Effector memory CD8-positive, alpha-beta T cell (primary cell): ENCODE measurements at regions not wholly inside any gene's neighbourhood (a gene's known extent, or its start where the extent isn't known, plus 50 kb on each side); places are given as distances from the start of the nearest gene placed in this dataset.
"Not testable (repeated sequence)": the region's sequence is repeated elsewhere in the genome, so short reads cannot be mapped to it uniquely, and the experiment has no call there.

Source experiments
- ATAC-seq: fragments of 150-1000 bp; cut with Tn5 transposase; replicated peaks from 2 replicates; pipeline ENCODE4 v1.10.0; 2021; ENCODE audit warnings: mild to moderate bottlenecking, moderate library complexity
- DNase-seq, 3 experiments: peaks; one replicate each; pipeline ENCODE4 v3.0.0; 2021
- H3K27ac Mint-ChIP-seq, 2 donors: one replicate each; pipeline ENCODE4 v1.8.0; 2022; ENCODE audit warnings: mild to moderate bottlenecking in 2 of 2, mixed read lengths in 2 of 2, moderate library complexity in 2 of 2
- H3K27me3 Mint-ChIP-seq, 2 donors: one replicate each; pipeline ENCODE4 v1.8.0; 2022; ENCODE audit warnings: mixed read lengths in 2 of 2
- H3K36me3 Mint-ChIP-seq: one replicate; pipeline ENCODE4 v1.8.0; 2022; ENCODE audit warnings: mild to moderate bottlenecking, moderate library complexity, mixed read lengths; ENCODE audit not compliant: insufficient read depth
- H3K4me1 Mint-ChIP-seq, 2 donors: one replicate each; pipeline ENCODE4 v1.8.0; 2022; ENCODE audit warnings: low read depth in 2 of 2, mixed read lengths in 2 of 2
- H3K4me3 Mint-ChIP-seq, 2 donors: one replicate each; pipeline ENCODE4 v1.8.0; 2022; ENCODE audit warnings: mild to moderate bottlenecking in 2 of 2, mixed read lengths in 2 of 2, moderate library complexity in 2 of 2
- H3K9me3 Mint-ChIP-seq, 2 donors: one replicate each; pipeline ENCODE4 v1.8.0; 2022; ENCODE audit warnings: mixed read lengths in 2 of 2

- no peak for ATAC-seq
- H3K36me3 Mint-ChIP-seq, result no peaks in the 10 kb centered on the region
Measured at GRCh38 chrX:66988331-66988730, 349.5 kb upstream of the EDA2R start.

GRCh38 chrX:66961665-66962064, 322.8 kb upstream of the EDA2R start:
- Mint-ChIP-seq H3K4me3 (no peak overlapping the region), H3K4me1 (no peaks in the 10 kb centered on the region), H3K27ac (no peak overlapping the region), H3K36me3 (no peaks in the 10 kb centered on the region), H3K27me3 (no peaks in the 10 kb centered on the region), H3K9me3 (peaks cover 0 to 10% of the 10 kb centered on the region in 2 donors)
- ATAC-seq (no peak), DNase-seq (no peak)

More at GRCh38 chrX:66988331-66988730, 349.5 kb upstream of the EDA2R start:
- Mint-ChIP-seq H3K4me1 (no peaks in the 10 kb centered on the region), H3K27me3 (no peaks in the 10 kb centered on the region), H3K9me3 (peaks cover 0 to 2% of the 10 kb centered on the region in 2 donors), H3K27ac (no peak overlapping the region), H3K4me3 (no peak overlapping the region)
- DNase-seq, result no peak

GRCh38 chrX:66931713-66932112, 292.8 kb upstream of the EDA2R start:
- no peaks in the 10 kb centered on the region for H3K27me3 Mint-ChIP-seq
- H3K27ac Mint-ChIP-seq, result no peak overlapping the region
- H3K4me1 Mint-ChIP-seq, result no peaks in the 10 kb centered on the region
- H3K36me3 Mint-ChIP-seq, result no peaks in the 10 kb centered on the region
- ATAC-seq, result no peak
- no peak overlapping the region for H3K4me3 Mint-ChIP-seq
- DNase-seq, result no peak
- peaks cover 0 to 2% of the 10 kb centered on the region in 2 donors for H3K9me3 Mint-ChIP-seq

DNA sequence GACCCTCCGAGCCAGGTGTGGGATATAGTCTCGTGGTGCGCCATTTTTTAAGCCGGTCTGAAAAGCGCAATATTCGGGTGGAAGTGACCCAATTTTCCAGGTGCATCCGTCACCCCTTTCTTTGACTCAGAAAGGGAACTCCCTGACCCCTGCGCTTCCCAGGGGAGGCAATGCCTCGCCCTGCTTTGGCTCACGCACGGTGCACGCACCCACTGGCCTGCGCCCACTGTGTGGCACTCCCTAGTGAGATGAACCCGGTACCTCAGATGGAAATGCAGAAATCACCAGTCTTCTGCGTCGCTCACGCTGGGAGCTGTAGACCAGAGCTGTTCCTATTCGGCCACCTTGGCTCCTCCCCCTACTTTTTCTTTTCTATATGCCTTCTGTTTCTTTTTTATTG, 291.6 kb upstream of the EDA2R start:
- H3K27ac Mint-ChIP-seq, H3K4me1 Mint-ChIP-seq, H3K9me3 Mint-ChIP-seq, ATAC-seq, H3K36me3 Mint-ChIP-seq, H3K4me3 Mint-ChIP-seq, H3K27me3 Mint-ChIP-seq, DNase-seq: not testable (repeated sequence)

DNA sequence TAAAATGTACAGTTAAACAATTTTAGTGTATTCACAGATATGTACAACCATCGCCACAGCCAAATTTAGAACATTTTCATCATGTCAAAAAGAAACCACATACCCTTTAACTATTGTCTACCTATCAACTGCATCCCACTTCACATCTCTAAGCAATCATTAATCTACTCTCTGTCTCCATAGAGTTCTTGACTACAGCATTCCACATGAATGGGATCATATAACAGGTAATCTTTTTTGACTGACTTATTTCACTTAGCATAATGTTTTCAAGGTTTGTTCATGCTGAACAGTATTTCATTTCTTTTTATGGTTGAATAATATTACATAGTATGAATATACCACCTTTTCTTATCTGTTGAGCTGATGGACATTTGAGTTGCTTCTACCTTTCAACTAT, 281.4 kb upstream of the EDA2R start:
- DNase-seq (no peak), ATAC-seq (no peak)
- Mint-ChIP-seq H3K4me1 (no peaks in the 10 kb centered on the region), H3K27me3 (no peaks in the 10 kb centered on the region), H3K27ac (no peak overlapping the region), H3K36me3 (no peaks in the 10 kb centered on the region), H3K4me3 (no peak overlapping the region), H3K9me3 (peaks cover 0 to 4% of the 10 kb centered on the region in 2 donors)

- no peak overlapping the region for H3K27ac Mint-ChIP-seq
- H3K9me3 Mint-ChIP-seq, result peaks cover 0 to 4% of the 10 kb centered on the region in 2 donors
- H3K36me3 Mint-ChIP-seq, result no peaks in the 10 kb centered on the region
- ATAC-seq, result no peak
- no peak for DNase-seq
- H3K27me3 Mint-ChIP-seq, result no peaks in the 10 kb centered on the region
- no peaks in the 10 kb centered on the region for H3K4me1 Mint-ChIP-seq
- H3K4me3 Mint-ChIP-seq, result no peak overlapping the region
Measured at GRCh38 chrX:66919280-66919832, 280.5 kb upstream of the EDA2R start.

GRCh38 chrX:66918511-66918910, 279.6 kb upstream of the EDA2R start:
- H3K4me1 Mint-ChIP-seq, result no peaks in the 10 kb centered on the region
- DNase-seq, result no peak
- H3K4me3 Mint-ChIP-seq, result no peak overlapping the region
- no peaks in the 10 kb centered on the region for H3K27me3 Mint-ChIP-seq
- H3K9me3 Mint-ChIP-seq, result peaks cover 0 to 2% of the 10 kb centered on the region in 2 donors
- no peak for ATAC-seq
- H3K27ac Mint-ChIP-seq, result no peak overlapping the region
- H3K36me3 Mint-ChIP-seq, result no peaks in the 10 kb centered on the region

DNA sequence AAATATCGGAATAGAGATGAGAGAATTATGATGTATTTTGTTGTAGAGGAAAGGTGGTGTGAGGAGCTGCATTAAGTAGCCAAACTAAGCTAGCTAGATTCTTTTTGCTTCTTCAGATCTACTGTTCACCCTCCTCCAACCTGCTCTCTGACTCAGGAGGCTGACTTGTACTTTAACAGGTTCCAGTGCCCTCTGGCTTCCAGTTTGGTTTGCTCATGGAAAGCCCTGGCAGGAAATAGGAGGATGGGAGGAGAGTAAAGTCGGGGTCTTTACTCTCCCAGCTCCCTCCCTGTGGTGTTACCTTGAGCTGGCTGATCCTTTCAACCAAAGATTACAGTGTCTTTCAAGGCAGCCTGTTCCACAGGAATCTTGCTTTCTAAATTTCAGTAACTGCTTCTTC, 277.0 kb upstream of the EDA2R start:
- H3K27me3 Mint-ChIP-seq, result no peaks in the 10 kb centered on the region
- H3K27ac Mint-ChIP-seq, result no peak overlapping the region
- no peaks in the 10 kb centered on the region for H3K36me3 Mint-ChIP-seq
- no peak for ATAC-seq
- no peak overlapping the region for H3K4me3 Mint-ChIP-seq
- no peaks in the 10 kb centered on the region for H3K4me1 Mint-ChIP-seq
- no peak for DNase-seq
- peaks cover 0 to 2% of the 10 kb centered on the region in 2 donors for H3K9me3 Mint-ChIP-seq

DNA sequence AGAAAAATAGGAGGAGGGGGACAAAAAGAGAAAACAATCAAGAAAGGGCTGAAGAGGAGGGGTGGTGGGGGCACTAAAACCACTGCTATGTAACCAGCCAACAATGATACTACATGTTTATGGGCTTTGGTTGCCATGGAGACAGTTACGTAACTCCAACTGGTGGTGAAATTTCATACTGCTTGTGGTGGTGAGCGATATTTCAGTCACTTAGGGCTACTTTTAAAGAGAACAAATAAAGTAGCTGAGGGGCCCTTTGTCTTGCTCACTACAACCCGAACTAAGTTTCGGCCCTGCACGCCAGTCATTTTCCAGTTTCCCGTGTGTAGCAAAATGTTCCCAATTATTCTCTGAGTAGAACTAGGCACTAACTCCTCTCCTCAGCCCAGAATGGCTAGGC, 275.2 kb upstream of the EDA2R start:
- Mint-ChIP-seq H3K27ac (no peak overlapping the region), H3K36me3 (no peaks in the 10 kb centered on the region), H3K4me3 (no peak overlapping the region), H3K27me3 (no peaks in the 10 kb centered on the region), H3K4me1 (no peaks in the 10 kb centered on the region), H3K9me3 (peaks cover 0 to 4% of the 10 kb centered on the region in 2 donors)
- DNase-seq (no peak), ATAC-seq (no peak)

- no peak for ATAC-seq
- no peak for DNase-seq
- peaks cover 0 to 2% of the 10 kb centered on the region in 2 donors for H3K9me3 Mint-ChIP-seq
- H3K27me3 Mint-ChIP-seq, result no peaks in the 10 kb centered on the region
- H3K4me1 Mint-ChIP-seq, result no peaks in the 10 kb centered on the region
- H3K4me3 Mint-ChIP-seq, result no peak overlapping the region
- H3K36me3 Mint-ChIP-seq, result no peaks in the 10 kb centered on the region
- H3K27ac Mint-ChIP-seq, result no peak overlapping the region
Measured at GRCh38 chrX:66912417-66912816, 273.5 kb upstream of the EDA2R start.

DNA sequence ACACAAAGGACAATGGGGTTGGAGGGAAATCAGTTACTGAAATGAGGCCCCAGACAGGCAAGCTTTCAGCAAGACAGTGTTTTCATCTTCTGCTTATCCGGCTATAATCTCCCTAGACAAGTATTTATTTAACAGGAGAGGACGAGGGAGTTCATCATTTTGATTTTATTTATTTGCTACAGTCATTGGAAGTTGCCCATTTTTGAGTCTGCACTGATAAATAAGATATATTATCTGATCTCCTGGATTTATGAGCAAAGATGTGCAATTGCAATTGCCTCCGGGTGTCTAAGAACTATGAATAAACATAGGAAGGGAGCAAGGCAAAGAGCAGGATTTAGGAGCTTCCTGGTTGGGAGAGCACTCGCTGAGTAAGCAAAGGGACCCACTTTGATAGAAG, 263.2 kb upstream of the EDA2R start:
- ATAC-seq, result no peak
- H3K4me3 Mint-ChIP-seq, result no peak overlapping the region
- DNase-seq, result no peak
- H3K4me1 Mint-ChIP-seq, result no peaks in the 10 kb centered on the region
- peaks cover 0 to 2% of the 10 kb centered on the region in 2 donors for H3K9me3 Mint-ChIP-seq
- H3K27me3 Mint-ChIP-seq, result no peaks in the 10 kb centered on the region
- no peaks in the 10 kb centered on the region for H3K36me3 Mint-ChIP-seq
- no peak overlapping the region for H3K27ac Mint-ChIP-seq

DNA sequence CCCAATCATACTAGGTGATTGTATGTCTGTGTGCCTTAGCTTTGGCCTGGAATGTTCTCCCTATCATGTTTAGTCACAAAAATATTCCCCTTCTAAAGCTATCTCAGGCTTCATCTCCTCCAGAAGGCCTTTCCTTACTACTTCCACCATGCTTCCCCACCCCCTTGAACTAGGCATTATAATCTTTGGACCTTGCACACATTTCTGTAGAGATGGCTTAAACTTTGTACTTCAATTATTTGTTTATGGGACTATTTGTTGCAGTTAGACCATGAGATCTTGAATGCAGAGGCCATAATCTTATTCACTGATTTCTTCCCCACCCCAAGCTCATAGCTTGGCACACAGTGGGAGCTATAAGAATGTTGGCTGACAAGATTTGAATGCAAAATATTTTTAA, 262.0 kb upstream of the EDA2R start:
- peaks cover 0 to 2% of the 10 kb centered on the region in 2 donors for H3K9me3 Mint-ChIP-seq
- ATAC-seq (no peak), DNase-seq (no peak)
- no peaks in the 10 kb centered on the region for H3K4me1 Mint-ChIP-seq
- H3K27me3 Mint-ChIP-seq, result no peaks in the 10 kb centered on the region
- no peak overlapping the region for H3K27ac Mint-ChIP-seq
- no peaks in the 10 kb centered on the region for H3K36me3 Mint-ChIP-seq
- no peak overlapping the region for H3K4me3 Mint-ChIP-seq

GRCh38 chrX:66892004-66892403, 253.1 kb upstream of the EDA2R start:
- no peaks in the 10 kb centered on the region for H3K27me3 Mint-ChIP-seq
- no peaks in the 10 kb centered on the region for H3K4me1 Mint-ChIP-seq
- no peak for DNase-seq
- H3K36me3 Mint-ChIP-seq, result no peaks in the 10 kb centered on the region
- H3K4me3 Mint-ChIP-seq, result no peak overlapping the region
- ATAC-seq, result no peak
- peaks cover 0 to 2% of the 10 kb centered on the region in 2 donors for H3K9me3 Mint-ChIP-seq
- H3K27ac Mint-ChIP-seq, result no peak overlapping the region

GRCh38 chrX:66889418-66889817, 250.5 kb upstream of the EDA2R start:
- Mint-ChIP-seq H3K4me1 (no peaks in the 10 kb centered on the region), H3K27me3 (no peaks in the 10 kb centered on the region)
- no peak for DNase-seq

GRCh38 chrX:66882101-66882500, 243.2 kb upstream of the EDA2R start:
- H3K4me3 Mint-ChIP-seq, result no peak overlapping the region
- peaks cover 0 to 8% of the 10 kb centered on the region in 2 donors for H3K9me3 Mint-ChIP-seq
- no peaks in the 10 kb centered on the region for H3K27me3 Mint-ChIP-seq
- H3K36me3 Mint-ChIP-seq, result no peaks in the 10 kb centered on the region
- no peaks in the 10 kb centered on the region for H3K4me1 Mint-ChIP-seq
- no peak for ATAC-seq
- no peak for DNase-seq
- H3K27ac Mint-ChIP-seq, result no peak overlapping the region

More at GRCh38 chrX:66889418-66889817, 250.5 kb upstream of the EDA2R start:
- ATAC-seq, result no peak
- Mint-ChIP-seq H3K27ac (no peak overlapping the region), H3K36me3 (no peaks in the 10 kb centered on the region), H3K9me3 (peaks cover 0 to 2% of the 10 kb centered on the region in 2 donors), H3K4me3 (no peak overlapping the region)
